K562 (cell line): ENCODE measurements at regions not wholly inside any gene's neighbourhood (a gene's known extent, or its start where the extent isn't known, plus 50 kb on each side); places are given as distances from the start of the nearest gene placed in this dataset.

Experiments used
- CBFA2T3 ChIP-seq: fragments of 450-650 bp; IDR thresholded peaks from 2 replicates; pipeline ENCODE4 v1.6.1; 2017
- CREM ChIP-seq: IDR thresholded peaks from 2 replicates; pipeline ENCODE4 v1.6.1; 2014; ENCODE audit warnings: antibody characterized with exemption, low read depth
- LEF1 ChIP-seq: fragments of 450-650 bp; IDR thresholded peaks from 2 replicates; pipeline ENCODE4 v1.6.1; 2016; ENCODE audit warnings: mild to moderate bottlenecking
- PHF20 ChIP-seq: fragments of 450-650 bp; IDR thresholded peaks from 2 replicates; pipeline ENCODE4 v1.6.1; 2018; ENCODE audit not compliant: partially characterized antibody
- PTTG1 ChIP-seq: fragments of 450-650 bp; IDR thresholded peaks from 2 replicates; pipeline ENCODE4 v1.6.1; 2016; ENCODE audit warnings: low read depth, mild to moderate bottlenecking, missing genetic modification characterization, missing compliant biosample characterization
- SMARCA4 ChIP-seq: fragments of 450-650 bp; IDR thresholded peaks from 2 replicates; pipeline ENCODE4 v1.6.1; 2016
- ZNF165 ChIP-seq: fragments of 250-450 bp; sonication (Bioruptor Pico); IDR thresholded peaks from 2 replicates; pipeline ENCODE4 v1.4.0; 2020; ENCODE audit warnings: borderline replicate concordance
- TF ChIP-seq, protein P1 (sequence below), 2 experiments: fragments of 450-650 bp; formaldehyde crosslinking in 1 of 2; IDR thresholded peaks; 2 replicates each; pipeline versions ENCODE4 v1.4.0 to v1.6.1; 2014 to 2020; ENCODE audit warnings: mild to moderate bottlenecking in 2 of 2, borderline replicate concordance in 1 of 2, low read depth in 1 of 2
- TF ChIP-seq, protein P2 (sequence below): fragments of 250-450 bp; sonication (Bioruptor Pico); IDR thresholded peaks from 2 replicates; pipeline ENCODE4 v1.5.0; 2021

DNA sequence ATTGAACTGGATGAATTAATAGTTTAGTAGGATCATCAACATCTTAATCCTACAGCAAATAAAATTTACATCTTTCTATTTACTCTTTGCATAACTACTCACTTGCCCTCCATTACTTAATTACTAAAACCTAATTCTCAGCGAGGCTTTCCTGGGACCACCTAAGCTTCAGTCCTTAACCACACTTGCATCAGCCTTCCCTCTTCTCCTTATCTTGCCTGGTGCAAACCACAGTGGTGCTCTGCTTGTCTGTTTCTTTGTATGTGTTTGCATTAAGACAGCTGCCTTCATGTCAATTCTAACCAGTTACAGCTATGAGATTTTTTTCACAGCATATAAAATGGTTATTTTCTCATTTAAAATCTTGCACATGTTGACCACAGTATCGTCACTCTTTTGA is 72.6 kb upstream of the ZNF92 start (continued):
- TF ChIP-seq, protein P1, sequence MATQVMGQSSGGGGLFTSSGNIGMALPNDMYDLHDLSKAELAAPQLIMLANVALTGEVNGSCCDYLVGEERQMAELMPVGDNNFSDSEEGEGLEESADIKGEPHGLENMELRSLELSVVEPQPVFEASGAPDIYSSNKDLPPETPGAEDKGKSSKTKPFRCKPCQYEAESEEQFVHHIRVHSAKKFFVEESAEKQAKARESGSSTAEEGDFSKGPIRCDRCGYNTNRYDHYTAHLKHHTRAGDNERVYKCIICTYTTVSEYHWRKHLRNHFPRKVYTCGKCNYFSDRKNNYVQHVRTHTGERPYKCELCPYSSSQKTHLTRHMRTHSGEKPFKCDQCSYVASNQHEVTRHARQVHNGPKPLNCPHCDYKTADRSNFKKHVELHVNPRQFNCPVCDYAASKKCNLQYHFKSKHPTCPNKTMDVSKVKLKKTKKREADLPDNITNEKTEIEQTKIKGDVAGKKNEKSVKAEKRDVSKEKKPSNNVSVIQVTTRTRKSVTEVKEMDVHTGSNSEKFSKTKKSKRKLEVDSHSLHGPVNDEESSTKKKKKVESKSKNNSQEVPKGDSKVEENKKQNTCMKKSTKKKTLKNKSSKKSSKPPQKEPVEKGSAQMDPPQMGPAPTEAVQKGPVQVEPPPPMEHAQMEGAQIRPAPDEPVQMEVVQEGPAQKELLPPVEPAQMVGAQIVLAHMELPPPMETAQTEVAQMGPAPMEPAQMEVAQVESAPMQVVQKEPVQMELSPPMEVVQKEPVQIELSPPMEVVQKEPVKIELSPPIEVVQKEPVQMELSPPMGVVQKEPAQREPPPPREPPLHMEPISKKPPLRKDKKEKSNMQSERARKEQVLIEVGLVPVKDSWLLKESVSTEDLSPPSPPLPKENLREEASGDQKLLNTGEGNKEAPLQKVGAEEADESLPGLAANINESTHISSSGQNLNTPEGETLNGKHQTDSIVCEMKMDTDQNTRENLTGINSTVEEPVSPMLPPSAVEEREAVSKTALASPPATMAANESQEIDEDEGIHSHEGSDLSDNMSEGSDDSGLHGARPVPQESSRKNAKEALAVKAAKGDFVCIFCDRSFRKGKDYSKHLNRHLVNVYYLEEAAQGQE (IDR thresholded peaks at IDR 0.05; ENCODE audit: borderline replicate concordance) = no peak
- TF ChIP-seq, protein P1 (CRISPR knock-in tag; IDR thresholded peaks at IDR 0.05; ENCODE audit: low read depth) = no peak
- TF ChIP-seq CBFA2T3 (peak; percentile 20; the same call in 1 of the 2 replicates), PHF20 (no peak), PTTG1 (tag) (no peak), LEF1 (peak; percentile 46; the same call in 1 of the 2 replicates), ZNF165 (CRISPR knock-in tag) (no peak), CREM (0 out of 2 replicates have a peak, but pooled peaks have one; percentile 14), SMARCA4 (peak; percentile 81; the same call in 1 of the 2 replicates)
- TF ChIP-seq, protein P2, sequence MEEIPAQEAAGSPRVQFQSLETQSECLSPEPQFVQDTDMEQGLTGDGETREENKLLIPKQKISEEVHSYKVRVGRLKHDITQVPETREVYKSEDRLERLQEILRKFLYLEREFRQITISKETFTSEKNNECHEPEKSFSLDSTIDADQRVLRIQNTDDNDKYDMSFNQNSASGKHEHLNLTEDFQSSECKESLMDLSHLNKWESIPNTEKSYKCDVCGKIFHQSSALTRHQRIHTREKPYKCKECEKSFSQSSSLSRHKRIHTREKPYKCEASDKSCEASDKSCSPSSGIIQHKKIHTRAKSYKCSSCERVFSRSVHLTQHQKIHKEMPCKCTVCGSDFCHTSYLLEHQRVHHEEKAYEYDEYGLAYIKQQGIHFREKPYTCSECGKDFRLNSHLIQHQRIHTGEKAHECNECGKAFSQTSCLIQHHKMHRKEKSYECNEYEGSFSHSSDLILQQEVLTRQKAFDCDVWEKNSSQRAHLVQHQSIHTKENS (CRISPR knock-in tag) = no peak
- TF ChIP-seq, all 486 proteins: peak for 30
